GM18861 (cell line): ENCODE measurements at regions not wholly inside any gene's neighbourhood (a gene's known extent, or its start where the extent isn't known, plus 50 kb on each side); places are given as distances from the start of the nearest gene placed in this dataset.
"Not testable (repeated sequence)": the region's sequence is repeated elsewhere in the genome, so short reads cannot be mapped to it uniquely, and the experiment has no call there.

Experiments used
- ATAC-seq: cut with Tn5 transposase; IDR thresholded peaks from one replicate; pipeline ENCODE4 v1.9.1; 2021; ENCODE audit not compliant: unreplicated experiment

- no peak for ATAC-seq
Measured at GRCh38 chr5:109630093-109630492, 59.6 kb upstream of the MAN2A1 start.

- ATAC-seq, result no peak
Measured at GRCh38 chr5:109628591-109628990, 61.1 kb upstream of the MAN2A1 start.

- not testable (repeated sequence) for ATAC-seq
Measured at GRCh38 chr5:109621266-109621665, 68.5 kb upstream of the MAN2A1 start.

GRCh38 chr5:109620651-109621050 is 69.1 kb upstream of the MAN2A1 start:
- ATAC-seq, result no peak

GRCh38 chr5:109619606-109620005 is 70.1 kb upstream of the MAN2A1 start:
- no peak for ATAC-seq

GRCh38 chr5:109619021-109619460 is 70.7 kb upstream of the MAN2A1 start:
- ATAC-seq, result no peak

- ATAC-seq, result no peak
Measured at GRCh38 chr5:109614981-109615380, 74.7 kb upstream of the MAN2A1 start.

GRCh38 chr5:109614301-109614700 is 75.4 kb upstream of the MAN2A1 start:
- no peak for ATAC-seq

- ATAC-seq, result no peak
Measured at GRCh38 chr5:109612278-109612905, 77.3 kb upstream of the MAN2A1 start.

GRCh38 chr5:109611505-109611904 is 78.2 kb upstream of the MAN2A1 start:
- ATAC-seq, result no peak

GRCh38 chr5:109611061-109611460 is 78.7 kb upstream of the MAN2A1 start:
- ATAC-seq, result no peak

- no peak for ATAC-seq
Measured at GRCh38 chr5:109610581-109610980, 79.1 kb upstream of the MAN2A1 start.

GRCh38 chr5:109605207-109605730 is 84.5 kb upstream of the MAN2A1 start:
- no peak for ATAC-seq

- ATAC-seq, result no peak
Measured at GRCh38 chr5:109604758-109605157, 85.0 kb upstream of the MAN2A1 start.

- no peak for ATAC-seq
Measured at GRCh38 chr5:109601736-109602135, 88.0 kb upstream of the MAN2A1 start.

GRCh38 chr5:109597893-109598292 is 91.8 kb upstream of the MAN2A1 start:
- no peak for ATAC-seq

GRCh38 chr5:109594217-109594616 is 95.5 kb upstream of the MAN2A1 start:
- no peak for ATAC-seq

GRCh38 chr5:109590799-109591198 is 98.9 kb upstream of the MAN2A1 start:
- ATAC-seq, result no peak

- no peak for ATAC-seq
Measured at GRCh38 chr5:109589986-109590385, 99.7 kb upstream of the MAN2A1 start.

- no peak for ATAC-seq
Measured at GRCh38 chr5:109589239-109589638, 100.5 kb upstream of the MAN2A1 start.

GRCh38 chr5:109588281-109589035 is 101.3 kb upstream of the MAN2A1 start:
- no peak for ATAC-seq

- ATAC-seq, result no peak
Measured at GRCh38 chr5:109584986-109585599, 104.6 kb upstream of the MAN2A1 start.
